Mucosa of stomach (tissue), 1 donor: ENCODE measurements at regions not wholly inside any gene's neighbourhood (a gene's known extent, or its start where the extent isn't known, plus 50 kb on each side); places are given as distances from the start of the nearest gene placed in this dataset.

Source experiments
- H3K27me3 ChIP-seq: one replicate; pipeline ENCODE4 v1.7.0; 2013; ENCODE audit warnings: mild to moderate bottlenecking, low read length; ENCODE audit not compliant: control insufficient read depth, insufficient read depth
- H3K36me3 ChIP-seq: one replicate; pipeline ENCODE4 v1.7.0; 2013; ENCODE audit warnings: low read length; ENCODE audit not compliant: control insufficient read depth, insufficient read depth
- H3K4me1 ChIP-seq: one replicate; pipeline ENCODE4 v1.7.0; 2013; ENCODE audit warnings: mild to moderate bottlenecking, low read length; ENCODE audit not compliant: control insufficient read depth, insufficient read depth
- H3K4me3 ChIP-seq: one replicate; pipeline ENCODE4 v1.7.0; 2013; ENCODE audit warnings: low read length
- H3K9ac ChIP-seq: one replicate; pipeline ENCODE4 v1.7.0; 2013; ENCODE audit warnings: mild to moderate bottlenecking, low read length, moderate library complexity
- H3K9me3 ChIP-seq: one replicate; pipeline ENCODE4 v1.7.0; 2013; ENCODE audit warnings: mild to moderate bottlenecking, low read length, moderate library complexity; ENCODE audit not compliant: control insufficient read depth
- donor health status: Pancreatic carcinoma.

DNA sequence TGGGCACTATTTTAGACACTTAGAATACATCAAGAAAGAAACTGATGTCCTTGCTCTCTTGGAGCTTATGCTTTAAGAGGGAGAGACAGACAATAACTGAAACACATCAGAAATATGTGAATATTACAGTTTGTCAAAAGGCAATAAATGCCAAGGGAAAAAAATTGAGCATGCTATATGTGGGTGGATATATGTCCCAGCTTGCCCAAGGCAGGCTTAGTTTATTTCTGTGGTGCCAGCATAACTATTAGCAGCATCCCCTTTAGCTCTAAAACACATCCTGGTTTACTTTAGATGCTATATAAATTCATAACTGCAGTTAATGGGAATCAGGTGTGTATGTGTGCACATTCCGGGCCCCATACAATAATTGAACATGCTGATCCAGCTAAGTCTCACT, 191.2 kb upstream of the PDZRN3 start:
- no peaks in the 10 kb centered on the region for H3K36me3 ChIP-seq
- no peaks in the 10 kb centered on the region for H3K9me3 ChIP-seq
- H3K4me1 ChIP-seq = no peaks in the 10 kb centered on the region
- no peaks in the 10 kb centered on the region for H3K27me3 ChIP-seq
- H3K4me3 ChIP-seq = no peak overlapping the region
- H3K9ac ChIP-seq = no peak overlapping the region

GRCh38 chr3:73813692-73814292, 189.1 kb upstream of the PDZRN3 start:
- no peak overlapping the region for H3K9ac ChIP-seq
- H3K4me1 ChIP-seq = peaks cover 6% of the 10 kb centered on the region
- no peak overlapping the region for H3K4me3 ChIP-seq
- H3K36me3 ChIP-seq = no peaks in the 10 kb centered on the region
- no peaks in the 10 kb centered on the region for H3K27me3 ChIP-seq
- H3K9me3 ChIP-seq = no peaks in the 10 kb centered on the region

- H3K36me3 ChIP-seq = no peaks in the 10 kb centered on the region
- H3K4me1 ChIP-seq = peaks cover 7% of the 10 kb centered on the region
- H3K9ac ChIP-seq = no peak overlapping the region
- no peak overlapping the region for H3K4me3 ChIP-seq
- no peaks in the 10 kb centered on the region for H3K27me3 ChIP-seq
- H3K9me3 ChIP-seq = no peaks in the 10 kb centered on the region
Observed at GRCh38 chr3:73813291-73813690, 188.6 kb upstream of the PDZRN3 start.

GRCh38 chr3:73812054-73812453, 187.3 kb upstream of the PDZRN3 start:
- no peaks in the 10 kb centered on the region for H3K36me3 ChIP-seq

GRCh38 chr3:73808862-73809509, 184.2 kb upstream of the PDZRN3 start:
- H3K27me3 ChIP-seq = no peaks in the 10 kb centered on the region
- no peaks in the 10 kb centered on the region for H3K36me3 ChIP-seq
- H3K4me3 ChIP-seq = no peak overlapping the region
- no peaks in the 10 kb centered on the region for H3K9me3 ChIP-seq
- H3K9ac ChIP-seq = no peak overlapping the region
- peaks cover 7% of the 10 kb centered on the region for H3K4me1 ChIP-seq

More at GRCh38 chr3:73812054-73812453, 187.3 kb upstream of the PDZRN3 start:
- no peaks in the 10 kb centered on the region for H3K27me3 ChIP-seq
- H3K4me1 ChIP-seq = peaks cover 7% of the 10 kb centered on the region
- no peaks in the 10 kb centered on the region for H3K9me3 ChIP-seq
- no peak overlapping the region for H3K9ac ChIP-seq
- no peak overlapping the region for H3K4me3 ChIP-seq

GRCh38 chr3:73805435-73805834, 180.7 kb upstream of the PDZRN3 start:
- no peak overlapping the region for H3K4me3 ChIP-seq
- H3K9me3 ChIP-seq = no peaks in the 10 kb centered on the region
- H3K9ac ChIP-seq = no peak overlapping the region
- H3K36me3 ChIP-seq = no peaks in the 10 kb centered on the region
- H3K4me1 ChIP-seq = peaks cover 7% of the 10 kb centered on the region
- no peaks in the 10 kb centered on the region for H3K27me3 ChIP-seq

- Histone ChIP-seq H3K9ac (no peak overlapping the region), H3K36me3 (no peaks in the 10 kb centered on the region), H3K4me3 (no peak overlapping the region), H3K9me3 (no peaks in the 10 kb centered on the region), H3K4me1 (peaks cover 5% of the 10 kb centered on the region), H3K27me3 (no peaks in the 10 kb centered on the region)
Observed at GRCh38 chr3:73804204-73804603, 179.5 kb upstream of the PDZRN3 start.

GRCh38 chr3:73801444-73801843, 176.7 kb upstream of the PDZRN3 start:
- no peaks in the 10 kb centered on the region for H3K27me3 ChIP-seq
- no peak overlapping the region for H3K9ac ChIP-seq
- no peaks in the 10 kb centered on the region for H3K4me1 ChIP-seq
- H3K36me3 ChIP-seq = no peaks in the 10 kb centered on the region
- no peak overlapping the region for H3K4me3 ChIP-seq
- no peaks in the 10 kb centered on the region for H3K9me3 ChIP-seq

DNA sequence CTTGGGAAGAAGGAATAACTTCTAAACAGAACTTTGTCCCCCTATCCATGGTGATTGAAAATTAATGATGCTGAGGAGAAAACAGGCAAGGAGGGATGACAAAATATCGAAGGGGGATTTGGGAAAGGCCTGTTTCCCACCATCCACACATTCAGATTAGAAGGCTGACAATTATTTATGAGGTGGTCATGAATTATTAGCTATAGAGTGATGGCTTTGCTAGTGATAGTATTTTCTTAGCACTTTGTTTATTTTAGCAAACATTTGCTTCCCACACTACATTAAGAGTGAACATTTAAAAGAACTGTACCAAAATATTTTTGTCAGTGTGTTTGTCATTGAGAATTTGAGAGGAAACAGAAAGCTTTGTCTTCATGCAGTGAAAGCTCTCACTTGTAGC, 172.6 kb upstream of the PDZRN3 start:
- H3K27me3 ChIP-seq = no peaks in the 10 kb centered on the region
- no peak overlapping the region for H3K9ac ChIP-seq
- H3K36me3 ChIP-seq = no peaks in the 10 kb centered on the region
- H3K4me1 ChIP-seq = no peaks in the 10 kb centered on the region
- no peaks in the 10 kb centered on the region for H3K9me3 ChIP-seq
- no peak overlapping the region for H3K4me3 ChIP-seq

DNA sequence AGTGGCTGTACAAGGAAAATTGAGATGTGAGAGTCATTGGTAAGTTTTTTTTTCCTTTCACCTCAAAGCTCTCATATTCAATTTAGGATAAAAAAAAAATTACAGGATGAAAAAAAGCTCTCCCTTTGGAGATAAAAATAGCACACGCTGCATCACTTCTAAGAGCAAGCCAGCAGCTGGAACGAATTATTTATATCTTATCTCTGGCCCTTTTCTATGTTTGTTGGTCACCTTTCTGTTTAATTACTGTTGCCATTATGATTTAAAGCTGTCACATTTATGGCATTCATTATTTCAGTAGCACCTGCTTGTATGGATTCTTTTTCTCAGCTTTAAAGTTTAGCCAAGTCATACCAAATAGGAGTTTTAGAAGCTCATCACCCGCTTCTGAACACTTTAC, 171.6 kb upstream of the PDZRN3 start:
- Histone ChIP-seq H3K4me1 (no peaks in the 10 kb centered on the region), H3K4me3 (no peak overlapping the region), H3K9me3 (no peaks in the 10 kb centered on the region), H3K36me3 (no peaks in the 10 kb centered on the region), H3K27me3 (no peaks in the 10 kb centered on the region), H3K9ac (no peak overlapping the region)

DNA sequence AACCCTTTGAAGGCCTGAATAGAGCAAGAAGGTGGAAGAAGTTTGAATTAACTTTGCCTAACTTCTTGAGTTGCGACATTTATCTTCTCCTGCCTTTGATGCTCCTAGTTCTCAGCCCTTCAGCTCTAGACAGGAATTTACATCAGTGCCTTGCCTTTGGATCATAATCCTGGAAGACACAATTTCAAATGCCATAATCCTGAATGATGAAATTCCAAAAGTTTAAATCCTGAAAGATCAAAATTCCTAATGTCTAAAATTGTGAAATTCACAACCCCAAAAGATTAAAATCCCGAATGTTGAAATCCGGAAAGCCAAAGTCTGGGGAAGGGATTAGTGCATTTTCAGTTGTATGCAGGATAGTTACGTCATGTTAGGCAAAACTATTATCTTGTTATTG, 166.6 kb upstream of the PDZRN3 start:
- no peaks in the 10 kb centered on the region for H3K4me1 ChIP-seq
- H3K9ac ChIP-seq = no peak overlapping the region
- no peaks in the 10 kb centered on the region for H3K27me3 ChIP-seq
- H3K36me3 ChIP-seq = no peaks in the 10 kb centered on the region
- H3K9me3 ChIP-seq = no peaks in the 10 kb centered on the region
- H3K4me3 ChIP-seq = no peak overlapping the region

- no peaks in the 10 kb centered on the region for H3K27me3 ChIP-seq
- H3K9me3 ChIP-seq = no peaks in the 10 kb centered on the region
- no peak overlapping the region for H3K9ac ChIP-seq
- no peaks in the 10 kb centered on the region for H3K4me1 ChIP-seq
- H3K4me3 ChIP-seq = no peak overlapping the region
- H3K36me3 ChIP-seq = no peaks in the 10 kb centered on the region
Observed at GRCh38 chr3:73789825-73790444, 165.2 kb upstream of the PDZRN3 start.
